GM12878 (cell line): ENCODE measurements at regions not wholly inside any gene's neighbourhood (a gene's known extent, or its start where the extent isn't known, plus 50 kb on each side); places are given as distances from the start of the nearest gene placed in this dataset.

ENCODE experiments used
- ATAC-seq: fragments of 200-7000 bp; cut with Tn5 transposase; 3 replicates; pipeline ENCODE4 v1.9.1; 2020; ENCODE audit warnings: mild to moderate bottlenecking, moderate library complexity
- BruUV-seq: library from RNA; stranded (reverse); fragments of 400-500 nt; replicated peaks from 2 replicates; lab custom pipeline; 2021; lab: Mats Ljungman, UMichigan
- CTCF ChIA-PET: fragments of 300-600 bp; sonication (Branson Sonifier 250); formaldehyde crosslinking; extraction: SDS; loops from one replicate; lab custom pipeline; 2021; ENCODE audit warnings: inconsistent platforms; lab: Yijun Ruan, JAX
- POLR2A ChIA-PET: fragments of 350-600 bp; formaldehyde crosslinking; extraction: SDS; loops from one replicate; lab custom pipeline; 2021; ENCODE audit warnings: inconsistent platforms; lab: Charles Lee
- RAD21 ChIA-PET: fragments of 300-600 bp; sonication (Branson Sonifier 250); formaldehyde crosslinking; loops from one replicate; lab custom pipeline; 2023; ENCODE audit warnings: antibody characterized with exemption; ENCODE audit not compliant: unreplicated experiment; lab: Charles Lee
- SMC1A ChIA-PET: fragments of 300-600 bp; sonication (Branson Sonifier 250); formaldehyde crosslinking; loops from one replicate; lab custom pipeline; 2023; ENCODE audit not compliant: unreplicated experiment, uncharacterized antibody; lab: Charles Lee
- DNase-seq: peaks from one replicate; pipeline ENCODE4 v3.0.0-alpha.2; 2011; ENCODE audit warnings: low read depth, low spot score
- FAIRE-seq: peaks from 3 replicates; lab custom pipeline; 2011; peaks lifted over from hg19 to GRCh38; lab: Jason Lieb, UNC
- H2AFZ ChIP-seq: 2 replicates; pipeline ENCODE4 v1.6.0; 2011; ENCODE audit warnings: low read depth, low read length, control low read depth; ENCODE audit not compliant: control insufficient read depth
- H3K27ac ChIP-seq: 2 replicates; pipeline ENCODE4 v1.5.1; 2011; ENCODE audit warnings: control low read depth; ENCODE audit not compliant: control insufficient read depth, insufficient read depth
- H3K27me3 ChIP-seq, 2 experiments: replicated peaks in 1 of 2; 2 replicates each; pipeline versions ENCODE4 v1.6.0 to v1.6.1; 2011; ENCODE audit warnings: low read length in 1 of 2; ENCODE audit not compliant: control insufficient read depth in 2 of 2, insufficient read depth in 2 of 2
- H3K36me3 ChIP-seq, 2 experiments: 2 replicates each; pipeline ENCODE4 v1.5.1; 2011; ENCODE audit warnings: low read length in 1 of 2; ENCODE audit not compliant: control insufficient read depth in 2 of 2, insufficient read depth in 2 of 2
- H3K4me1 ChIP-seq: 2 replicates; pipeline ENCODE4 v1.6.1; 2011; ENCODE audit warnings: mild to moderate bottlenecking, low read length, moderate library complexity, mixed read lengths; ENCODE audit not compliant: control insufficient read depth, insufficient read depth
- H3K4me2 ChIP-seq: 2 replicates; pipeline ENCODE4 v1.6.0; 2011; ENCODE audit warnings: control low read depth; ENCODE audit not compliant: control insufficient read depth, insufficient read depth
- H3K4me3 ChIP-seq: fragments of 200-600 bp; sonication (generic); 2 replicates; pipeline ENCODE4 v1.5.1; 2016
- H3K79me2 ChIP-seq: 2 replicates; pipeline ENCODE4 v1.6.0; 2011; ENCODE audit warnings: low read length; ENCODE audit not compliant: control insufficient read depth, insufficient read depth
- H3K9ac ChIP-seq: 2 replicates; pipeline ENCODE4 v1.8.0; 2011; ENCODE audit warnings: low read length, control low read depth, mixed read lengths; ENCODE audit not compliant: control insufficient read depth, insufficient read depth
- H3K9me3 ChIP-seq: replicated peaks from 3 replicates; pipeline ENCODE4 v1.5.1; 2011; ENCODE audit warnings: mild to moderate bottlenecking, low read length; ENCODE audit not compliant: control insufficient read depth, insufficient read depth
- H4K20me1 ChIP-seq: 2 replicates; pipeline ENCODE4 v1.6.0; 2011; ENCODE audit not compliant: control insufficient read depth, insufficient read depth
- CBX3 ChIP-seq: fragments of 200-600 bp; sonication (generic); IDR thresholded peaks from 2 replicates; pipeline ENCODE4 v1.6.1; 2016; ENCODE audit warnings: low read depth, borderline replicate concordance
- CREB1 ChIP-seq: IDR thresholded peaks from 2 replicates; pipeline ENCODE4 v1.6.1; 2012; ENCODE audit warnings: low read depth, mild to moderate bottlenecking, inconsistent platforms
- EP300 ChIP-seq, 2 experiments: fragments of 150-350 bp in 1 of 2; IDR thresholded peaks; 2 replicates each; pipeline ENCODE4 v1.6.1; 2011 to 2012; ENCODE audit warnings: low read depth in 2 of 2, low read length in 2 of 2, borderline replicate concordance in 1 of 2, improper control_type of control experiment in 1 of 2, inconsistent platforms in 1 of 2; ENCODE audit not compliant: control insufficient read depth in 1 of 2
- KLF5 ChIP-seq: fragments of 450-650 bp; IDR thresholded peaks from 2 replicates; pipeline ENCODE4 v1.6.1; 2014; ENCODE audit warnings: mild to moderate bottlenecking; ENCODE audit not compliant: partially characterized antibody
- MYC ChIP-seq: IDR thresholded peaks from 2 replicates; pipeline ENCODE4 v1.6.1; 2011; ENCODE audit warnings: mild to moderate bottlenecking, low read length, moderate library complexity, inconsistent platforms; ENCODE audit not compliant: insufficient read depth, insufficient replicate concordance, insufficient read length, severe bottlenecking
- POLR2AphosphoS5 ChIP-seq: IDR thresholded peaks from 2 replicates; pipeline ENCODE4 v1.6.1; 2011; ENCODE audit warnings: mild to moderate bottlenecking, low read length, inconsistent platforms
- RELB ChIP-seq: fragments of 450-650 bp; IDR thresholded peaks from 2 replicates; pipeline ENCODE4 v1.6.1; 2017; ENCODE audit warnings: low read depth, mild to moderate bottlenecking, moderate library complexity
- RUNX3 ChIP-seq: IDR thresholded peaks from 2 replicates; pipeline ENCODE4 v1.6.1; 2012; ENCODE audit warnings: low read length, inconsistent platforms
- SMARCA5 ChIP-seq: fragments of 450-650 bp; IDR thresholded peaks from 2 replicates; pipeline ENCODE4 v1.6.1; 2017; ENCODE audit warnings: mild to moderate bottlenecking
- SP1 ChIP-seq: IDR thresholded peaks from one replicate; pipeline ENCODE4 v1.6.1; 2011; ENCODE audit warnings: low read depth, low read length
- STAT1 ChIP-seq: fragments of 450-650 bp; conservative IDR thresholded peaks from 2 replicates; pipeline ENCODE4 v1.6.1; 2014; ENCODE audit warnings: antibody characterized with exemption, mild to moderate bottlenecking
- USF2 ChIP-seq: IDR thresholded peaks from 2 replicates; pipeline ENCODE4 v1.6.1; 2011; ENCODE audit warnings: low read depth, low read length, improper control_type of control experiment, borderline replicate concordance
- ZBTB33 ChIP-seq: fragments of 450-650 bp; IDR thresholded peaks from 2 replicates; pipeline ENCODE4 v1.6.1; 2017; ENCODE audit warnings: mild to moderate bottlenecking
- ZNF207 ChIP-seq: fragments of 450-650 bp; IDR thresholded peaks from 2 replicates; pipeline ENCODE4 v1.6.1; 2014; ENCODE audit warnings: antibody characterized with exemption, mild to moderate bottlenecking, borderline replicate concordance
- ZNF592 ChIP-seq: fragments of 450-650 bp; IDR thresholded peaks from 2 replicates; pipeline ENCODE4 v1.6.1; 2017; ENCODE audit warnings: mild to moderate bottlenecking, moderate library complexity
- WGBS: methylation state at CpG from one replicate; pipeline ENCODE4 v1.1.6; 2016; ENCODE audit warnings: low lambda C conversion rate; ENCODE audit not compliant: insufficient replicate concordance, insufficient coverage; ENCODE audit errors: missing lambda C conversion rate; 5-methylcytosine and 5-hydroxymethylcytosine counted together
- in situ Hi-C: fragments of 300-500 bp; cut with MboI; formaldehyde crosslinking; loops from 9 replicates; pipeline ENCODE4 v1.14.3; 2018; ENCODE audit warnings: mixed read lengths
- intact Hi-C: fragments of 100-400 bp; cut with micrococcal nuclease; formaldehyde crosslinking; loops from one replicate; pipeline ENCODE4 v1.14.2; 2022; ENCODE audit not compliant: unreplicated experiment

GRCh38 chrX:98380556-98380955 lies 1496.8 kb downstream of the RPA4 start:
- Histone ChIP-seq H3K4me3 (no peak overlapping the region), H3K27ac (no peak overlapping the region), H3K4me1 (no peaks in the 10 kb centered on the region), H3K79me2 (no peaks in the 10 kb centered on the region), H2AFZ (no peak overlapping the region), H4K20me1 (no peaks in the 10 kb centered on the region), H3K9me3 (no peaks in the 10 kb centered on the region), H3K27me3 (no peaks in the 10 kb centered on the region), H3K9ac (no peak overlapping the region), H3K4me2 (no peak overlapping the region), H3K36me3 (no peaks in the 10 kb centered on the region)
- no peak for FAIRE-seq
- POLR2A ChIA-PET = no interaction called here
- BruUV-seq = no TSS peak
- intact Hi-C loops = no loop called here
- SMC1A ChIA-PET = no interaction called here
- CTCF ChIA-PET = no interaction called here
- no peak for ATAC-seq
- DNase-seq = no peak
- TF ChIP-seq EP300 (IDR thresholded peaks at IDR 0.05; ENCODE audit: borderline replicate concordance in 1 of 2, control insufficient read depth in 1 of 2, low read depth in 2 of 2, low read length in 2 of 2) = no peak
- TF ChIP-seq KLF5 = no peak
- no peak for TF ChIP-seq CREB1
- no peak for TF ChIP-seq RUNX3
- no peak for TF ChIP-seq MYC
- no peak for TF ChIP-seq CBX3
- TF ChIP-seq ZNF592 = no peak
- TF ChIP-seq ZBTB33 = no peak
- no peak for TF ChIP-seq RELB
- no peak for TF ChIP-seq USF2
- TF ChIP-seq POLR2AphosphoS5 = no peak
- no peak for TF ChIP-seq SMARCA5
- TF ChIP-seq ZNF207 = no peak
- no peak for TF ChIP-seq SP1
- TF ChIP-seq STAT1 = no peak
- WGBS = 47% methylated on average over 10 of the region's 10 CpGs
- RAD21 ChIA-PET = no interaction called here
- in situ Hi-C loops = no loop called here
